A549 (cell line): ENCODE measurements at regions not wholly inside any gene's neighbourhood (a gene's known extent, or its start where the extent isn't known, plus 50 kb on each side); places are given as distances from the start of the nearest gene placed in this dataset.

Experiments
- ATAC-seq, 2 experiments: fragments of 200-7000 bp in 1 of 2; fragments of >200 bp in 1 of 2; cut with Nextera tagmentation in 1 of 2; cut with Tn5 transposase in 1 of 2; 3 replicates each; pipeline versions ENCODE4 v1.8.0 to v1.9.1; 2018 to 2020; ENCODE audit warnings: mild to moderate bottlenecking in 1 of 2, moderate library complexity in 1 of 2
- CTCF ChIA-PET: fragments of 300-600 bp; sonication (Branson Sonifier 250); formaldehyde crosslinking; extraction: SDS; loops from one replicate; lab custom pipeline; 2021; ENCODE audit warnings: antibody characterized with exemption, inconsistent platforms; lab: Yijun Ruan, JAX
- POLR2A ChIA-PET: fragments of 350-600 bp; formaldehyde crosslinking; extraction: SDS; loops from one replicate; lab custom pipeline; 2021; ENCODE audit warnings: antibody characterized with exemption, inconsistent platforms; lab: Yijun Ruan, JAX
- DNase-seq, 2 experiments: peaks; one replicate each; pipeline versions ENCODE4 v3.0.0 to v3.0.0-alpha.2; 2011 to 2016; ENCODE audit warnings: low read depth in 1 of 2, low spot score in 1 of 2
- FAIRE-seq: peaks from 2 replicates; lab custom pipeline; 2011; peaks lifted over from hg19 to GRCh38; lab: Jason Lieb, UNC
- H3K27ac ChIP-seq, 2 experiments: fragments of >200 bp; sonication (Bioruptor Twin); formaldehyde crosslinking; 3 replicates each; pipeline ENCODE4 v1.5.1; 2016 to 2017
- H3K4me1 ChIP-seq: fragments of >200 bp; sonication (Bioruptor Twin); formaldehyde crosslinking; 3 replicates; pipeline ENCODE4 v1.6.1; 2016
- H3K4me2 ChIP-seq: fragments of >200 bp; sonication (Bioruptor Twin); formaldehyde crosslinking; 3 replicates; pipeline ENCODE4 v1.6.1; 2016
- H3K4me3 ChIP-seq: fragments of >200 bp; sonication (Bioruptor Twin); formaldehyde crosslinking; 3 replicates; pipeline ENCODE4 v1.5.1; 2016
- H3K9me3 ChIP-seq: fragments of >200 bp; sonication (Bioruptor Twin); formaldehyde crosslinking; 3 replicates; pipeline ENCODE4 v1.6.1; 2016
- BHLHE40 ChIP-seq: IDR thresholded peaks from 2 replicates; pipeline ENCODE4 v1.6.1; 2012; ENCODE audit warnings: low read depth, low read length, inconsistent platforms
- CHD2 ChIP-seq: fragments of 150-350 bp; IDR thresholded peaks from 2 replicates; pipeline ENCODE4 v1.6.1; 2014; ENCODE audit warnings: low read length; ENCODE audit not compliant: partially characterized antibody
- CHD4 ChIP-seq: fragments of 200-600 bp; sonication (generic); IDR thresholded peaks from 2 replicates; pipeline ENCODE4 v1.6.1; 2016; ENCODE audit warnings: antibody characterized with exemption, mild to moderate bottlenecking, borderline replicate concordance
- HDAC2 ChIP-seq: fragments of 200-600 bp; sonication (generic); IDR thresholded peaks from 2 replicates; pipeline ENCODE4 v1.6.1; 2016
- HOXA7 ChIP-seq: fragments of 250-450 bp; sonication (Bioruptor Pico); IDR thresholded peaks from 2 replicates; pipeline ENCODE4 v1.5.0; 2020; ENCODE audit warnings: mild to moderate bottlenecking, moderate library complexity
- HOXB13 ChIP-seq: fragments of 250-450 bp; sonication (Bioruptor Pico); IDR thresholded peaks from 2 replicates; pipeline ENCODE4 v1.5.0; 2020; ENCODE audit warnings: low read depth, mild to moderate bottlenecking, moderate library complexity
- JUN ChIP-seq, 2 experiments: fragments of >200 bp; sonication (Bioruptor Twin); formaldehyde crosslinking; IDR thresholded peaks; 2 replicates in 1 of 2; 3 replicates in 1 of 2; pipeline ENCODE4 v1.6.1; 2016 to 2017
- JUNB ChIP-seq: fragments of >200 bp; sonication (Bioruptor Twin); formaldehyde crosslinking; IDR thresholded peaks from 2 replicates; pipeline ENCODE4 v1.6.1; 2016
- MAFK ChIP-seq: fragments of 450-650 bp; IDR thresholded peaks from 2 replicates; pipeline ENCODE4 v1.6.1; 2014; ENCODE audit not compliant: partially characterized antibody
- NPAS2 ChIP-seq: fragments of 250-450 bp; sonication (Bioruptor Pico); IDR thresholded peaks from 2 replicates; pipeline ENCODE4 v1.8.0; 2022; ENCODE audit warnings: mild to moderate bottlenecking, moderate library complexity, borderline replicate concordance
- POLR2A ChIP-seq: IDR thresholded peaks from 2 replicates; pipeline ENCODE4 v1.6.1; 2012; ENCODE audit warnings: mild to moderate bottlenecking, low read length
- POLR2AphosphoS2 ChIP-seq: conservative IDR thresholded peaks from 2 replicates; pipeline ENCODE4 v1.6.1; 2012; ENCODE audit warnings: low read length, improper control_type of control experiment, inconsistent platforms
- SMC3 ChIP-seq: fragments of >200 bp; sonication (Bioruptor Twin); formaldehyde crosslinking; IDR thresholded peaks from 3 replicates; pipeline ENCODE4 v1.6.1; 2018; ENCODE audit warnings: inconsistent platforms
- SREBF2 ChIP-seq: fragments of 450-650 bp; IDR thresholded peaks from 2 replicates; pipeline ENCODE4 v1.6.1; 2014; ENCODE audit warnings: mild to moderate bottlenecking, moderate library complexity
- TFCP2L1 ChIP-seq: fragments of 250-450 bp; sonication (Bioruptor Pico); IDR thresholded peaks from 2 replicates; pipeline ENCODE4 v1.5.0; 2021; ENCODE audit warnings: mild to moderate bottlenecking
- ZNF302 ChIP-seq: fragments of 250-450 bp; sonication (Bioruptor Pico); IDR thresholded peaks from 2 replicates; pipeline ENCODE4 v1.9.0; 2021; ENCODE audit warnings: inconsistent platforms, mild to moderate bottlenecking, moderate library complexity
- WGBS: methylation state at CpG from one replicate; pipeline ENCODE4 v1.1.6; 2017; ENCODE audit errors: missing lambda C conversion rate; 5-methylcytosine and 5-hydroxymethylcytosine counted together
- TF ChIP-seq, protein P1 (sequence below): fragments of 200-600 bp; sonication (generic); IDR thresholded peaks from 2 replicates; pipeline ENCODE4 v1.6.1; 2016; ENCODE audit warnings: antibody characterized with exemption, mild to moderate bottlenecking, moderate library complexity
- TF ChIP-seq, protein P2 (sequence below): fragments of >200 bp; sonication (Bioruptor Twin); formaldehyde crosslinking; IDR thresholded peaks from 2 replicates; pipeline ENCODE4 v1.6.1; 2016
- TF ChIP-seq, protein P3 (sequence below): fragments of >200 bp; sonication (Bioruptor Twin); formaldehyde crosslinking; IDR thresholded peaks from 3 replicates; pipeline ENCODE4 v1.5.1; 2016
- TF ChIP-seq, protein P4 (sequence below): fragments of 250-450 bp; sonication (Bioruptor Pico); IDR thresholded peaks from 2 replicates; pipeline ENCODE4 v1.5.0; 2020; ENCODE audit warnings: low read depth, mild to moderate bottlenecking, moderate library complexity
- TF ChIP-seq, protein P5 (sequence below): fragments of >200 bp; sonication (Bioruptor Twin); formaldehyde crosslinking; IDR thresholded peaks from 3 replicates; pipeline ENCODE4 v1.6.1; 2016

DNA sequence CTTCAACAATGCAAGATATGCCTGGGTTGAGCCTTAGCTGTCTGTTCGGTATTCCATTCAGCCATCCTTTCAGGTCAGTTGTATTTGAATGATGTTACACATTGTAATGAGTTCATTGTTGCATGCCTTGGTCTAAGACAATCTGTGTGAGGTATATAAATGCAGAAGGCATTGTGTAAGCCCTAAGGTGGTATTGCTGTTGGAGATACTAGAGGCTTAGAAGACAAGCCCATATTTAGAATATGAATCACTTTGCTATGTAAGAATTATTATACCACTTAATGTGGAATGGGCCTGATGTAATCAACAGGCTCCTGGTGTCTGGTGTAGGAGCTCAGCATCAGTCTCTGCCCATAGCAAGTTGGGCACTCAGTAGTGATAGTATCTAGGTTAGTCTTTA is 473.4 kb upstream of the GNPDA2 start:
- no peak overlapping the region for H3K4me3 ChIP-seq
- ATAC-seq (no peak), FAIRE-seq (no peak), DNase-seq (no peak)
- no peak for TF ChIP-seq TFCP2L1 (CRISPR knock-in tag)
- TF ChIP-seq, protein P1, sequence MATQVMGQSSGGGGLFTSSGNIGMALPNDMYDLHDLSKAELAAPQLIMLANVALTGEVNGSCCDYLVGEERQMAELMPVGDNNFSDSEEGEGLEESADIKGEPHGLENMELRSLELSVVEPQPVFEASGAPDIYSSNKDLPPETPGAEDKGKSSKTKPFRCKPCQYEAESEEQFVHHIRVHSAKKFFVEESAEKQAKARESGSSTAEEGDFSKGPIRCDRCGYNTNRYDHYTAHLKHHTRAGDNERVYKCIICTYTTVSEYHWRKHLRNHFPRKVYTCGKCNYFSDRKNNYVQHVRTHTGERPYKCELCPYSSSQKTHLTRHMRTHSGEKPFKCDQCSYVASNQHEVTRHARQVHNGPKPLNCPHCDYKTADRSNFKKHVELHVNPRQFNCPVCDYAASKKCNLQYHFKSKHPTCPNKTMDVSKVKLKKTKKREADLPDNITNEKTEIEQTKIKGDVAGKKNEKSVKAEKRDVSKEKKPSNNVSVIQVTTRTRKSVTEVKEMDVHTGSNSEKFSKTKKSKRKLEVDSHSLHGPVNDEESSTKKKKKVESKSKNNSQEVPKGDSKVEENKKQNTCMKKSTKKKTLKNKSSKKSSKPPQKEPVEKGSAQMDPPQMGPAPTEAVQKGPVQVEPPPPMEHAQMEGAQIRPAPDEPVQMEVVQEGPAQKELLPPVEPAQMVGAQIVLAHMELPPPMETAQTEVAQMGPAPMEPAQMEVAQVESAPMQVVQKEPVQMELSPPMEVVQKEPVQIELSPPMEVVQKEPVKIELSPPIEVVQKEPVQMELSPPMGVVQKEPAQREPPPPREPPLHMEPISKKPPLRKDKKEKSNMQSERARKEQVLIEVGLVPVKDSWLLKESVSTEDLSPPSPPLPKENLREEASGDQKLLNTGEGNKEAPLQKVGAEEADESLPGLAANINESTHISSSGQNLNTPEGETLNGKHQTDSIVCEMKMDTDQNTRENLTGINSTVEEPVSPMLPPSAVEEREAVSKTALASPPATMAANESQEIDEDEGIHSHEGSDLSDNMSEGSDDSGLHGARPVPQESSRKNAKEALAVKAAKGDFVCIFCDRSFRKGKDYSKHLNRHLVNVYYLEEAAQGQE, result no peak
- no peak for TF ChIP-seq SREBF2
- no peak for TF ChIP-seq BHLHE40
- no peak for TF ChIP-seq CHD2
- TF ChIP-seq SMC3, result no peak
- TF ChIP-seq MAFK, result no peak
- TF ChIP-seq, protein P2, sequence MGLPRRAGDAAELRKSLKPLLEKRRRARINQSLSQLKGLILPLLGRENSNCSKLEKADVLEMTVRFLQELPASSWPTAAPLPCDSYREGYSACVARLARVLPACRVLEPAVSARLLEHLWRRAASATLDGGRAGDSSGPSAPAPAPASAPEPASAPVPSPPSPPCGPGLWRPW, result no peak
- TF ChIP-seq, protein P3, sequence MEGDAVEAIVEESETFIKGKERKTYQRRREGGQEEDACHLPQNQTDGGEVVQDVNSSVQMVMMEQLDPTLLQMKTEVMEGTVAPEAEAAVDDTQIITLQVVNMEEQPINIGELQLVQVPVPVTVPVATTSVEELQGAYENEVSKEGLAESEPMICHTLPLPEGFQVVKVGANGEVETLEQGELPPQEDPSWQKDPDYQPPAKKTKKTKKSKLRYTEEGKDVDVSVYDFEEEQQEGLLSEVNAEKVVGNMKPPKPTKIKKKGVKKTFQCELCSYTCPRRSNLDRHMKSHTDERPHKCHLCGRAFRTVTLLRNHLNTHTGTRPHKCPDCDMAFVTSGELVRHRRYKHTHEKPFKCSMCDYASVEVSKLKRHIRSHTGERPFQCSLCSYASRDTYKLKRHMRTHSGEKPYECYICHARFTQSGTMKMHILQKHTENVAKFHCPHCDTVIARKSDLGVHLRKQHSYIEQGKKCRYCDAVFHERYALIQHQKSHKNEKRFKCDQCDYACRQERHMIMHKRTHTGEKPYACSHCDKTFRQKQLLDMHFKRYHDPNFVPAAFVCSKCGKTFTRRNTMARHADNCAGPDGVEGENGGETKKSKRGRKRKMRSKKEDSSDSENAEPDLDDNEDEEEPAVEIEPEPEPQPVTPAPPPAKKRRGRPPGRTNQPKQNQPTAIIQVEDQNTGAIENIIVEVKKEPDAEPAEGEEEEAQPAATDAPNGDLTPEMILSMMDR, result no peak
- H3K9me3 ChIP-seq, result no peaks in the 10 kb centered on the region
- 0% methylated on average over 1 of the region's 1 CpG for WGBS
- ChIA-PET POLR2A (no interaction called here), CTCF (no interaction called here)
- no peak overlapping the region for H3K27ac ChIP-seq
- no peak overlapping the region for H3K4me2 ChIP-seq
- no peaks in the 10 kb centered on the region for H3K4me1 ChIP-seq

DNA sequence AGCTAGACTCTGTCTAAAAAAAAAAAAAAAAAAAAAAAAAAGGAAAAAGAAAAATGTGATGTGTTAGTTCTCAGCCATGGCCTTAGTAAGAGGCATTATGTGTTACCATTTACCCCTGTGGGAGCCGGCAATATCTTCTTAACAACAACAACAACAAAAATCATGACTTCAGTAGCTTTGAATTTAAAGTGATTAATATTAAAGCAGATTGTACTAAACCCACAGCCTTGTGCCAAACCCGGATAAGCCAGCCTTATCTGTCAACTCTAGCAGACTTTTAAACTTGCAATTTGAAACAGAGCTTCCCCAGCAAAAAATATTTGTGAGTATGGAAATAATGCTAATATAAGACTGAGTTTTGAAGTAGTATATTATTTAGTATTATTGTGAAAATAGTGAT is 462.1 kb upstream of the GNPDA2 start:
- H3K9me3 ChIP-seq, result no peaks in the 10 kb centered on the region
- no peak overlapping the region for H3K4me2 ChIP-seq
- ATAC-seq (no peak), DNase-seq (no peak), FAIRE-seq (no peak)
- POLR2A ChIA-PET, result interaction anchor here (0.6 kb wide), 1 partner anchor 24 kb away, joined by 6 read pairs; no protein-coding TSS in a partner anchor
- H3K4me1 ChIP-seq, result no peaks in the 10 kb centered on the region
- no peak for TF ChIP-seq HOXA7 (CRISPR knock-in tag)
- no peak for TF ChIP-seq ZNF302
- TF ChIP-seq NPAS2 (CRISPR knock-in tag), result no peak
- TF ChIP-seq CHD4, result no peak
- TF ChIP-seq POLR2A, result no peak
- TF ChIP-seq POLR2AphosphoS2, result no peak
- TF ChIP-seq, protein P4, sequence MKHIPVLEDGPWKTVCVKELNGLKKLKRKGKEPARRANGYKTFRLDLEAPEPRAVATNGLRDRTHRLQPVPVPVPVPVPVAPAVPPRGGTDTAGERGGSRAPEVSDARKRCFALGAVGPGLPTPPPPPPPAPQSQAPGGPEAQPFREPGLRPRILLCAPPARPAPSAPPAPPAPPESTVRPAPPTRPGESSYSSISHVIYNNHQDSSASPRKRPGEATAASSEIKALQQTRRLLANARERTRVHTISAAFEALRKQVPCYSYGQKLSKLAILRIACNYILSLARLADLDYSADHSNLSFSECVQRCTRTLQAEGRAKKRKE (CRISPR knock-in tag), result no peak
- no peak for TF ChIP-seq HOXB13 (CRISPR knock-in tag)
- TF ChIP-seq JUN (IDR thresholded peaks at IDR 0.05), result no peak
- TF ChIP-seq, protein P5, sequence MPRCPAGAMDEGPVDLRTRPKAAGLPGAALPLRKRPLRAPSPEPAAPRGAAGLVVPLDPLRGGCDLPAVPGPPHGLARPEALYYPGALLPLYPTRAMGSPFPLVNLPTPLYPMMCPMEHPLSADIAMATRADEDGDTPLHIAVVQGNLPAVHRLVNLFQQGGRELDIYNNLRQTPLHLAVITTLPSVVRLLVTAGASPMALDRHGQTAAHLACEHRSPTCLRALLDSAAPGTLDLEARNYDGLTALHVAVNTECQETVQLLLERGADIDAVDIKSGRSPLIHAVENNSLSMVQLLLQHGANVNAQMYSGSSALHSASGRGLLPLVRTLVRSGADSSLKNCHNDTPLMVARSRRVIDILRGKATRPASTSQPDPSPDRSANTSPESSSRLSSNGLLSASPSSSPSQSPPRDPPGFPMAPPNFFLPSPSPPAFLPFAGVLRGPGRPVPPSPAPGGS, result no peak
- no peak for TF ChIP-seq HDAC2
- no peak for TF ChIP-seq JUNB
- CTCF ChIA-PET, result no interaction called here
- 7% methylated on average over 2 of the region's 2 CpGs for WGBS
- no peak overlapping the region for H3K27ac ChIP-seq
- no peak overlapping the region for H3K4me3 ChIP-seq
